Upper lobe of left lung (tissue), 4 donors: ENCODE measurements at regions not wholly inside any gene's neighbourhood (a gene's known extent, or its start where the extent isn't known, plus 50 kb on each side); places are given as distances from the start of the nearest gene placed in this dataset.

ENCODE experiments used
- CTCF ChIP-seq, 6 experiments: fragments of 450-650 bp in 4 of 6; fragments of 200-600 bp in 2 of 6; sonication (generic) in 2 of 6; IDR thresholded peaks; one replicate each; pipeline ENCODE4 v1.5.1; 2016 to 2019; ENCODE audit warnings: antibody characterized with exemption in 6 of 6
- EP300 ChIP-seq, 4 donors: sonication (generic); formaldehyde crosslinking; IDR thresholded peaks; one replicate each; pipeline ENCODE4 v1.5.1; 2017; ENCODE audit warnings: antibody characterized with exemption in 4 of 4, control low read depth in 2 of 4
- POLR2A ChIP-seq, 4 donors: fragments of 450-650 bp; IDR thresholded peaks; one replicate each; pipeline ENCODE4 v1.5.1; 2016 to 2017; ENCODE audit warnings: antibody characterized with exemption in 4 of 4, mild to moderate bottlenecking in 2 of 4
- POLR2AphosphoS5 ChIP-seq, 2 donors: sonication (generic); formaldehyde crosslinking; IDR thresholded peaks; one replicate each; pipeline ENCODE4 v1.5.1; 2017; ENCODE audit warnings: antibody characterized with exemption in 2 of 2

GRCh38 chr6:19921786-19922185, 84.6 kb downstream of the ID4 start:
- no peak for TF ChIP-seq CTCF (IDR thresholded peaks at IDR 0.05)
- TF ChIP-seq POLR2AphosphoS5 (IDR thresholded peaks at IDR 0.05), result no peak
- TF ChIP-seq POLR2A (IDR thresholded peaks at IDR 0.05), result no peak
- no peak for TF ChIP-seq EP300 (IDR thresholded peaks at IDR 0.05)
